ENCODE measurements at regions not wholly inside any gene's neighbourhood (a gene's known extent, or its start where the extent isn't known, plus 50 kb on each side); places are given as distances from the start of the nearest gene placed in this dataset.

GRCh38 chr2:122564843-122565242, 809.4 kb downstream of the TSN start:
- H3K9me3 ChIP-seq (replicated peaks in 1 of 2; ENCODE audit: control insufficient read depth in 1 of 2, insufficient read depth in 1 of 2, low read length in 2 of 2) = no peaks in the 10 kb centered on the region
- peaks cover 0 to 2% (median 0%) of the 10 kb centered on the region in 7 donors for H3K9me3 Mint-ChIP-seq
- H3K4me3 Mint-ChIP-seq = no peak overlapping the region
- H3K79me2 ChIP-seq (ENCODE audit: insufficient read depth, low read length) = no peaks in the 10 kb centered on the region
- H3K36me3 Mint-ChIP-seq = no peaks in the 10 kb centered on the region
- H3K4me1 Mint-ChIP-seq = no peaks in the 10 kb centered on the region
- intact Hi-C loops (cut with micrococcal nuclease) = no loop called here
- no peak overlapping the region for H3K4me2 ChIP-seq (replicated peaks; ENCODE audit: extremely low read depth, low read length, poor library complexity, severe bottlenecking)
- no peak overlapping the region for H3K27ac ChIP-seq (ENCODE audit: low read depth in 1 of 2, low read length in 2 of 2)
- no peak for TF ChIP-seq CTCF (IDR thresholded peaks at IDR 0.05)
- WGBS (ENCODE audit: insufficient coverage) = no CpG with 5 or more reads among the region's 4 CpGs
- no peaks in the 10 kb centered on the region for H3K27me3 Mint-ChIP-seq (ENCODE audit: low read depth in 3 of 3)
- no peak overlapping the region for H3K9ac ChIP-seq (ENCODE audit: insufficient read depth, low read length, poor library complexity, severe bottlenecking)
- no peak overlapping the region for H3K27ac Mint-ChIP-seq
- H4K20me1 ChIP-seq (ENCODE audit: insufficient read depth, low read length) = no peaks in the 10 kb centered on the region
- H3K4me3 ChIP-seq (replicated peaks in 1 of 3; ENCODE audit: low read depth in 2 of 3, low read length in 3 of 3) = no peak overlapping the region
- H3K27me3 ChIP-seq (ENCODE audit: control insufficient read depth in 2 of 2, insufficient read depth in 2 of 2, low read length in 2 of 2) = no peaks in the 10 kb centered on the region
- H3K4me1 ChIP-seq (ENCODE audit: control insufficient read depth in 1 of 2, insufficient read depth in 2 of 2, low read length in 2 of 2) = no peaks in the 10 kb centered on the region
- H3K36me3 ChIP-seq (replicated peaks in 1 of 2; ENCODE audit: control insufficient read depth in 1 of 2, insufficient read depth in 2 of 2, low read length in 2 of 2) = no peaks in the 10 kb centered on the region
- H2AFZ ChIP-seq (ENCODE audit: insufficient read depth, low read depth, low read length, poor library complexity, severe bottlenecking) = no peak overlapping the region
- DNase-seq = no peak

DNA sequence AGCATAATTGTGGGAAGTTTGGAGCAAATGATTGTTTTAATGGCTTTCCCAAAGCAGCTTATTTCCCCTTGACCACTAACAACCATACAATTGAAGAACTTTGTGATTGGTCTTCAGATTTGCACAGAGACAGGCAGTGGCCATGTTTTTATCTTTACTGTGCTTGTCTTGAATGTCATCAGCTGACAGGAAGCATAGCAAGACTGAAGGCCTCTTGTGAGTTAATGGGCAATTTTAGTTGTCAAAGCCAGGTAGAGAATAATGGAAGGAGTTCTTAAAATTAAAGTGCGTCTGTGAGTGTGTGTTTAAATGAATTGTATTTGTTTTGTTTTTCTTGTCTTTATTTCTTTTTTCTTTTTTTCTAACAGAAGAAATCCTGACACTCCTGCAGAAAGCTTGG, 809.9 kb downstream of the TSN start:
- no CpG with 5 or more reads among the region's 1 CpG for WGBS (ENCODE audit: insufficient coverage)
- no peak for DNase-seq

More for the DNA sequence above, 809.9 kb downstream of the TSN start:
- Mint-ChIP-seq H3K9me3 (peaks cover 0 to 5% (median 0%) of the 10 kb centered on the region in 7 donors), H3K4me1 (no peaks in the 10 kb centered on the region), H3K27ac (no peak overlapping the region), H3K27me3 (ENCODE audit: low read depth in 3 of 3) (no peaks in the 10 kb centered on the region), H3K4me3 (no peak overlapping the region), H3K36me3 (no peaks in the 10 kb centered on the region)
- Histone ChIP-seq H3K27me3 (ENCODE audit: control insufficient read depth in 2 of 2, insufficient read depth in 2 of 2, low read length in 2 of 2) (no peaks in the 10 kb centered on the region), H2AFZ (ENCODE audit: insufficient read depth, low read depth, low read length, poor library complexity, severe bottlenecking) (no peak overlapping the region), H3K27ac (ENCODE audit: low read depth in 1 of 2, low read length in 2 of 2) (no peak overlapping the region), H3K4me3 (replicated peaks in 1 of 3; ENCODE audit: low read depth in 2 of 3, low read length in 3 of 3) (no peak overlapping the region), H3K36me3 (replicated peaks in 1 of 2; ENCODE audit: control insufficient read depth in 1 of 2, insufficient read depth in 2 of 2, low read length in 2 of 2) (no peaks in the 10 kb centered on the region), H4K20me1 (ENCODE audit: insufficient read depth, low read length) (no peaks in the 10 kb centered on the region), H3K9ac (ENCODE audit: insufficient read depth, low read length, poor library complexity, severe bottlenecking) (no peak overlapping the region), H3K4me2 (replicated peaks; ENCODE audit: extremely low read depth, low read length, poor library complexity, severe bottlenecking) (no peak overlapping the region), H3K9me3 (replicated peaks in 1 of 2; ENCODE audit: control insufficient read depth in 1 of 2, insufficient read depth in 1 of 2, low read length in 2 of 2) (peaks cover 2 to 3% of the 10 kb centered on the region in 2 donors), H3K79me2 (ENCODE audit: insufficient read depth, low read length) (no peaks in the 10 kb centered on the region), H3K4me1 (ENCODE audit: control insufficient read depth in 1 of 2, insufficient read depth in 2 of 2, low read length in 2 of 2) (no peaks in the 10 kb centered on the region)
- TF ChIP-seq CTCF (IDR thresholded peaks at IDR 0.05) = no peak
- intact Hi-C loops (cut with micrococcal nuclease) = no loop called here
